Sciatic nerve (tissue), 2 donors: ENCODE measurements at regions not wholly inside any gene's neighbourhood (a gene's known extent, or its start where the extent isn't known, plus 50 kb on each side); places are given as distances from the start of the nearest gene placed in this dataset.
"Not testable (repeated sequence)": the region's sequence is repeated elsewhere in the genome, so short reads cannot be mapped to it uniquely, and the experiment has no call there.

Experiments used
- ATAC-seq: fragments of 200-7000 bp; cut with Tn5 transposase; one replicate; pipeline ENCODE4 v1.9.1; 2020; ENCODE audit warnings: mild to moderate bottlenecking, moderate library complexity
- DNase-seq: peaks from one replicate; pipeline ENCODE4 v3.0.0-alpha.2; 2020; ENCODE audit warnings: low spot score
- intact Hi-C: fragments of 100-400 bp; cut with DNase I; formaldehyde crosslinking; loops from one replicate; pipeline ENCODE4 v1.14.2; 2022
- donor health status: DM: no; HTN: no; CAD: no.
- donor health status: DM: no; HTN: no; CAD: no.

GRCh38 chr3:35184775-35185174 lies 454.6 kb upstream of the ARPP21 start:
- intact Hi-C loops = no loop called here
- ATAC-seq = no peak

GRCh38 chr3:35187908-35188307 lies 451.4 kb upstream of the ARPP21 start:
- no peak for ATAC-seq

More at GRCh38 chr3:35184775-35185174, 454.6 kb upstream of the ARPP21 start:
- no peak for DNase-seq

GRCh38 chr3:35194666-35195065 lies 444.7 kb upstream of the ARPP21 start:
- DNase-seq (no peak), ATAC-seq (no peak)
- intact Hi-C loops = no loop called here

More at GRCh38 chr3:35187908-35188307, 451.4 kb upstream of the ARPP21 start:
- DNase-seq = no peak
- intact Hi-C loops = no loop called here

- DNase-seq (no peak), ATAC-seq (no peak)
- intact Hi-C loops = no loop called here
Observed at GRCh38 chr3:35198857-35199256, 440.5 kb upstream of the ARPP21 start.

GRCh38 chr3:35200056-35200455 lies 439.3 kb upstream of the ARPP21 start:
- no peak for ATAC-seq
- no peak for DNase-seq
- intact Hi-C loops = no loop called here

GRCh38 chr3:35201211-35201610 lies 438.1 kb upstream of the ARPP21 start:
- DNase-seq (no peak), ATAC-seq (no peak)
- intact Hi-C loops = no loop called here

- ATAC-seq = no peak
- intact Hi-C loops = no loop called here
Observed at GRCh38 chr3:35215525-35216500, 423.5 kb upstream of the ARPP21 start.

GRCh38 chr3:35216501-35217266 lies 422.6 kb upstream of the ARPP21 start:
- DNase-seq (no peak), ATAC-seq (no peak)
- intact Hi-C loops = no loop called here

More at GRCh38 chr3:35215525-35216500, 423.5 kb upstream of the ARPP21 start:
- no peak for DNase-seq

- intact Hi-C loops = no loop called here
- ATAC-seq = no peak
- DNase-seq = no peak
Observed at GRCh38 chr3:35223632-35224394, 415.5 kb upstream of the ARPP21 start.

- no peak for ATAC-seq
- intact Hi-C loops = no loop called here
- DNase-seq = no peak
Observed at GRCh38 chr3:35224565-35225295, 414.6 kb upstream of the ARPP21 start.

- DNase-seq (no peak), ATAC-seq (no peak)
- intact Hi-C loops = no loop called here
Observed at GRCh38 chr3:35241236-35241635, 398.1 kb upstream of the ARPP21 start.

- ATAC-seq = no peak
- intact Hi-C loops = no loop called here
- no peak for DNase-seq
Observed at GRCh38 chr3:35254917-35255316, 384.4 kb upstream of the ARPP21 start.

GRCh38 chr3:35257641-35258040 lies 381.7 kb upstream of the ARPP21 start:
- intact Hi-C loops = no loop called here
- DNase-seq = no peak
- ATAC-seq = no peak

- intact Hi-C loops = no loop called here
- DNase-seq (no peak), ATAC-seq (no peak)
Observed at GRCh38 chr3:35262406-35262805, 376.9 kb upstream of the ARPP21 start.

GRCh38 chr3:35263477-35263876 lies 375.8 kb upstream of the ARPP21 start:
- intact Hi-C loops = no loop called here
- ATAC-seq (no peak), DNase-seq (no peak)

GRCh38 chr3:35266065-35266464 lies 373.3 kb upstream of the ARPP21 start:
- intact Hi-C loops, ATAC-seq, DNase-seq: not testable (repeated sequence)

GRCh38 chr3:35275768-35276167 lies 363.6 kb upstream of the ARPP21 start:
- intact Hi-C loops = no loop called here
- DNase-seq = no peak
- no peak for ATAC-seq

- no peak for ATAC-seq
- intact Hi-C loops = no loop called here
- DNase-seq = no peak
Observed at GRCh38 chr3:35276568-35276967, 362.8 kb upstream of the ARPP21 start.
